Endothelial cell of umbilical vein (primary cell): ENCODE measurements at regions not wholly inside any gene's neighbourhood (a gene's known extent, or its start where the extent isn't known, plus 50 kb on each side); places are given as distances from the start of the nearest gene placed in this dataset.

Experiments
- BruUV-seq: library from RNA; stranded (reverse); fragments of 400-500 nt; replicated peaks from 2 replicates; lab custom pipeline; 2021; lab: Mats Ljungman, UMichigan
- CTCF ChIA-PET: fragments of 300-600, 350-600 bp; sonication (Branson Sonifier 250); formaldehyde crosslinking; loops from one replicate; lab custom pipeline; 2021; ENCODE audit warnings: antibody characterized with exemption, inconsistent platforms; lab: Charles Lee
- POLR2A ChIA-PET: fragments of 300-600, 350-600 bp; sonication (Branson Sonifier 250); formaldehyde crosslinking; loops from one replicate; lab custom pipeline; 2021; ENCODE audit warnings: antibody characterized with exemption, inconsistent platforms; lab: Charles Lee
- DNase-seq: peaks from one replicate; pipeline ENCODE4 v3.0.0-alpha.2; 2011; ENCODE audit warnings: low read depth, low spot score
- FAIRE-seq: peaks from 2 replicates; lab custom pipeline; 2011; peaks lifted over from hg19 to GRCh38; lab: Jason Lieb, UNC
- H2AFZ ChIP-seq: 2 replicates; pipeline ENCODE4 v1.6.0; 2012; ENCODE audit warnings: low read depth, low read length, control low read depth, inconsistent platforms
- H3K27ac ChIP-seq: 2 replicates; pipeline ENCODE4 v1.5.1; 2011; ENCODE audit warnings: low read depth, mild to moderate bottlenecking, control low read depth, low read length, moderate library complexity; ENCODE audit not compliant: insufficient read depth
- H3K27me3 ChIP-seq, 2 experiments: 2 replicates each; pipeline versions ENCODE4 v1.6.0 to v1.6.1; 2011; ENCODE audit warnings: low read length in 2 of 2, mixed read lengths in 1 of 2; ENCODE audit not compliant: control insufficient read depth in 2 of 2, insufficient read depth in 2 of 2
- H3K36me3 ChIP-seq, 2 experiments: 2 replicates in 1 of 2; 3 replicates in 1 of 2; pipeline ENCODE4 v1.5.1; 2011; ENCODE audit warnings: low read length in 2 of 2, mild to moderate bottlenecking in 1 of 2, moderate library complexity in 1 of 2; ENCODE audit not compliant: control insufficient read depth in 2 of 2, insufficient read depth in 2 of 2; ENCODE audit errors: extremely low read depth in 1 of 2
- H3K4me1 ChIP-seq: 3 replicates; pipeline ENCODE4 v1.5.1; 2011; ENCODE audit warnings: mild to moderate bottlenecking, low read length; ENCODE audit not compliant: control insufficient read depth, insufficient read depth; ENCODE audit errors: extremely low read depth
- H3K4me2 ChIP-seq: 2 replicates; pipeline ENCODE4 v1.6.1; 2011; ENCODE audit warnings: low read length, control low read depth, mixed read lengths; ENCODE audit not compliant: insufficient read depth
- H3K4me3 ChIP-seq, 3 experiments: fragments of 200-600 bp in 1 of 3; sonication (generic), shearing (Covaris generic) in 1 of 3; replicated peaks in 1 of 3; 2 replicates each; pipeline ENCODE4 v1.5.1; 2011 to 2016; ENCODE audit warnings: control low read depth in 3 of 3, low read length in 3 of 3, mild to moderate bottlenecking in 2 of 3, inconsistent platforms in 1 of 3, low read depth in 1 of 3, moderate library complexity in 1 of 3; ENCODE audit not compliant: insufficient read depth in 1 of 3
- H3K79me2 ChIP-seq: 2 replicates; pipeline ENCODE4 v1.6.0; 2012; ENCODE audit warnings: low read length, inconsistent platforms; ENCODE audit not compliant: control insufficient read depth, insufficient read depth
- H3K9ac ChIP-seq: replicated peaks from 2 replicates; pipeline ENCODE3; 2011; ENCODE audit warnings: low read length, control low read depth; ENCODE audit not compliant: insufficient read depth; ENCODE audit errors: extremely low read depth
- H3K9me1 ChIP-seq: replicated peaks from 3 replicates; pipeline ENCODE4 v1.6.0; 2011; ENCODE audit warnings: mild to moderate bottlenecking, low read length; ENCODE audit not compliant: control insufficient read depth, insufficient read depth; ENCODE audit errors: extremely low read depth
- H3K9me3 ChIP-seq: replicated peaks from 2 replicates; pipeline ENCODE4 v1.5.1; 2012; ENCODE audit warnings: low read length, inconsistent platforms; ENCODE audit not compliant: control insufficient read depth, insufficient read depth
- H4K20me1 ChIP-seq: replicated peaks from 2 replicates; pipeline ENCODE3; 2011; ENCODE audit warnings: mild to moderate bottlenecking, low read length; ENCODE audit not compliant: control insufficient read depth, insufficient read depth; ENCODE audit errors: extremely low read depth
- CTCF ChIP-seq, 2 donors: IDR thresholded peaks; 1 replicate in 1 of 2; 2 replicates in 1 of 2; pipeline ENCODE4 v1.5.1; 2011; ENCODE audit warnings: low read length in 2 of 2, mild to moderate bottlenecking in 2 of 2, moderate library complexity in 2 of 2, control low read depth in 1 of 2, inconsistent platforms in 1 of 2, low read depth in 1 of 2; ENCODE audit not compliant: insufficient read depth in 1 of 2; ENCODE audit errors: extremely low read depth in 1 of 2
- EZH2 ChIP-seq: IDR thresholded peaks from 2 replicates; pipeline ENCODE4 v1.6.1; 2012; ENCODE audit warnings: borderline replicate concordance, low read depth, mild to moderate bottlenecking, moderate library complexity, low read length, inconsistent platforms; ENCODE audit not compliant: severe bottlenecking
- FOS ChIP-seq: IDR thresholded peaks from 2 replicates; pipeline ENCODE4 v1.6.1; 2011; ENCODE audit warnings: mild to moderate bottlenecking, low read length, moderate library complexity, borderline replicate concordance; ENCODE audit not compliant: insufficient read depth
- MAX ChIP-seq: IDR thresholded peaks from 2 replicates; pipeline ENCODE4 v1.6.1; 2011; ENCODE audit not compliant: insufficient read depth, insufficient read length
- MYC ChIP-seq: IDR thresholded peaks from one replicate; pipeline ENCODE4 v1.6.1; 2011; ENCODE audit warnings: mild to moderate bottlenecking, low read depth, low read length
- POLR2A ChIP-seq: IDR thresholded peaks from 2 replicates; pipeline ENCODE4 v1.6.1; 2012; ENCODE audit warnings: low read depth, mild to moderate bottlenecking, control low read depth, low read length
- POLR2AphosphoS5 ChIP-seq: IDR thresholded peaks from 2 replicates; pipeline ENCODE4 v1.6.1; 2012; ENCODE audit warnings: low read depth, mild to moderate bottlenecking, control low read depth, low read length, moderate library complexity; ENCODE audit not compliant: insufficient read depth
- dilution Hi-C: fragments of 300-500 bp; cut with MboI; formaldehyde crosslinking; loops from one replicate; pipeline ENCODE4 v1.15.0; 2019; ENCODE audit warnings: low sequenced_read_pairs; ENCODE audit not compliant: extremely low pct_ligation_motif_present
- intact Hi-C: fragments of 100-400 bp; cut with micrococcal nuclease; formaldehyde crosslinking; loops from one replicate; pipeline ENCODE4 v1.10.0; 2022

- Histone ChIP-seq H3K79me2 (no peaks in the 10 kb centered on the region), H3K4me3 (no peak overlapping the region), H3K27ac (no peak overlapping the region), H3K4me1 (no peaks in the 10 kb centered on the region), H3K9me1 (no peaks in the 10 kb centered on the region), H2AFZ (no peak overlapping the region), H3K4me2 (no peak overlapping the region), H3K36me3 (no peaks in the 10 kb centered on the region), H3K9me3 (no peaks in the 10 kb centered on the region), H3K27me3 (no peaks in the 10 kb centered on the region), H3K9ac (no peak overlapping the region), H4K20me1 (no peaks in the 10 kb centered on the region)
- CTCF ChIA-PET: no interaction called here
- intact Hi-C loops: no loop called here
- no TSS peak for BruUV-seq
- POLR2A ChIA-PET: no interaction called here
- no peak for DNase-seq
- TF ChIP-seq CTCF (IDR thresholded peaks at IDR 0.05; ENCODE audit: extremely low read depth in 1 of 2, insufficient read depth in 1 of 2, low read depth in 1 of 2, low read length in 2 of 2): no peak
- TF ChIP-seq POLR2AphosphoS5: no peak
- no peak for TF ChIP-seq FOS
- TF ChIP-seq EZH2: no peak
- no peak for TF ChIP-seq POLR2A
- FAIRE-seq: no peak
- dilution Hi-C loops: no loop called here
These were observed 336.7 kb downstream of the GJA1 start for GRCh38 chr6:121771937-121772720.

- H2AFZ ChIP-seq: no peak overlapping the region
- FAIRE-seq (no peak), DNase-seq (no peak)
- BruUV-seq: no TSS peak
- TF ChIP-seq MAX: no peak
- no peak for TF ChIP-seq POLR2A
- no peak for TF ChIP-seq MYC
- no peak for TF ChIP-seq EZH2
- H3K9ac ChIP-seq: no peak overlapping the region
- no peaks in the 10 kb centered on the region for H3K9me3 ChIP-seq
- dilution Hi-C loops: no loop called here
- no peaks in the 10 kb centered on the region for H3K79me2 ChIP-seq
- ChIA-PET CTCF (no interaction called here), POLR2A (no interaction called here)
- H4K20me1 ChIP-seq: no peaks in the 10 kb centered on the region
- no peaks in the 10 kb centered on the region for H3K27me3 ChIP-seq
- intact Hi-C loops: no loop called here
- H3K4me3 ChIP-seq: no peak overlapping the region
- no peak overlapping the region for H3K27ac ChIP-seq
- no peaks in the 10 kb centered on the region for H3K36me3 ChIP-seq
- H3K9me1 ChIP-seq: no peaks in the 10 kb centered on the region
- H3K4me2 ChIP-seq: no peak overlapping the region
- H3K4me1 ChIP-seq: no peaks in the 10 kb centered on the region
These were observed 340.6 kb downstream of the GJA1 start for GRCh38 chr6:121776054-121776453.
